CD4-positive, alpha-beta T cell treated with Interleukin-15 for 1 hour (primary cell): ENCODE measurements at regions not wholly inside any gene's neighbourhood (a gene's known extent, or its start where the extent isn't known, plus 50 kb on each side); places are given as distances from the start of the nearest gene placed in this dataset.
A peak's percentile ranks its signal among the peaks of the same experiment; 100 is the strongest.

ENCODE experiments used
- DNase-seq: peaks from one replicate; pipeline ENCODE4 v3.0.0-alpha.2; 2020

- DNase-seq: no peak
Observed at GRCh38 chr16:14360326-14361037, 269.6 kb downstream of the PARN start.

- DNase-seq: no peak
Observed at GRCh38 chr16:14358697-14359305, 271.3 kb downstream of the PARN start.

DNA sequence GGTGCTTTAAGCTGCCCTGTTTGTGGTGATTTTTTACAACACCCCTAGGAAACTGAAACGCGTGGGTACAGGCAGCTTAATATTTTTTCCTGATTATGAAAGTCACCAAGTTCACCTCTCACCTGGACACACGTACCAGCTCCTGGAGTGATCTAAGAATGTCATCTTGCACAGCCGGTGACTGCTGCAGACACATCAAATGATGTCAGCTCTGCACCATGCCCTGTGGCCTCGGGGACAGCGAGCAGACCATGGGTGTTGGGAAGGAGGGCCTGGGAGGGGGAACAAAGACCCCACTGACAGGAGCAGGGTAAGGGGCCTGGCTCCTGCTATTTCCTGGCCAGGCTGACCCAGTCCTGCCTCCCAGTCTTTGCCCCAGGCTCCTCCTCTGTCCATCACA, 272.7 kb downstream of the PARN start:
- no peak for DNase-seq

GRCh38 chr16:14356064-14356463, 274.0 kb downstream of the PARN start:
- no peak for DNase-seq

GRCh38 chr16:14354561-14355351, 275.3 kb downstream of the PARN start:
- peak; percentile 53 for DNase-seq

DNA sequence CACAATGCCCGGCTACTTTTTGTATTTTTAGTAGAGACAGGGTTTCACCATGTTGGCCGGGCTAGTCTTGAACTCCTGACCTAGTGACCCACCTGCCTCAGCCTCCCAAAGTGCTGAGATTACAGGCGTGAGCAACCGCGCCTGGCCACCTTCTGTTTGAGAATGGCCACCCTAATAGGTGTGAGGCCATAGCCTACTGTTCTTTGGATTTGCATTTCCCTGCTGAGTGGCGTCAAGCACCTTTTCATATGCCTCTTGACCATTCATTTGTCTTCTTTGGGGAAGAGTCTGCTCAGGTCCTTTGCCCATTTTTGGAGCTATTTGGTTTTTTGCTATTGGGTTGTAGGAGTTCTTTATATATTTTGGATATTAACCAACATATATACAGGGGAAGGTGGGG, 276.7 kb downstream of the PARN start:
- no peak for DNase-seq

- DNase-seq: no peak
Observed at GRCh38 chr16:14351647-14352046, 278.4 kb downstream of the PARN start.

GRCh38 chr16:14350626-14351025, 279.4 kb downstream of the PARN start:
- DNase-seq: no peak

DNA sequence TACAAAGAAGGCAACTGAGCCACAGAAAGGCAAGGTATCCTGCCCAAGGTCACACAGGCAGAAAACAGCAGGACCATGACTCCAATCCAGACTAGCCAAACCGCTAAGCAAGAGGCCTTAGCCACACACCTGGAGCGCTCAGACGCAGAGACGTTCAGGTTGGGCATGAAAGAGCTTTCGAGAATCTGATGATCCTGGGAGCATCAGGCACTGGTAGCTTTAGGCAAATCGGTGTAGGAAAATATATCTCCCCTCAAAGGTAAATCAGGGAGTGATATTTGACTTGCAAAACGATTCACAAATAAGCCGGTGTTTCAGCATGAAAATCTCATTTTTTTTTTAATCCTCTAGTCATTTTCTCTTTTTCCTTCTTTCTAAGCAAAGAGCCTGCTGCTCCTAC, 279.0 kb downstream of the MRTFB start:
- DNase-seq: no peak

DNA sequence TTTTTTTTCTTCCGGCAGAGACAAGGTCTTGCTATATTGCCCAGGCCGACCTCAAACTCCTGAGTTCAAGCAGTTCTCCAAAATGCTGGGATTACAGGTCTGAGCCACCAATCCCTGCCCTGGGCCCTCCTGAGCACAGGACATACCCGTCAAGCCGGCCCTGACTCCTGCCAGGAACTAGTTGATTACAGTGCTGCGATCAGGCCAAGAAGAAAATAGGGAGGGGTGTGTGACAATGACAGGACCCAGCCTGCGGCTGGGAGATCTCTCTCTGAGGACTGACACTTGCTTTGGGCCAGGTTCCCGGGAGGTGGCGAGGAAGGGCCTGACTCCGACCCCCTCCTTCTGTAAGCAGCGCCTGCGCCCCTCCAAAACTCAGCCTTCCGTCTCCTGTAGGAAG, 276.6 kb downstream of the MRTFB start:
- DNase-seq: no peak

- no peak for DNase-seq
Observed at GRCh38 chr16:14346278-14347142, 275.4 kb downstream of the MRTFB start.

DNA sequence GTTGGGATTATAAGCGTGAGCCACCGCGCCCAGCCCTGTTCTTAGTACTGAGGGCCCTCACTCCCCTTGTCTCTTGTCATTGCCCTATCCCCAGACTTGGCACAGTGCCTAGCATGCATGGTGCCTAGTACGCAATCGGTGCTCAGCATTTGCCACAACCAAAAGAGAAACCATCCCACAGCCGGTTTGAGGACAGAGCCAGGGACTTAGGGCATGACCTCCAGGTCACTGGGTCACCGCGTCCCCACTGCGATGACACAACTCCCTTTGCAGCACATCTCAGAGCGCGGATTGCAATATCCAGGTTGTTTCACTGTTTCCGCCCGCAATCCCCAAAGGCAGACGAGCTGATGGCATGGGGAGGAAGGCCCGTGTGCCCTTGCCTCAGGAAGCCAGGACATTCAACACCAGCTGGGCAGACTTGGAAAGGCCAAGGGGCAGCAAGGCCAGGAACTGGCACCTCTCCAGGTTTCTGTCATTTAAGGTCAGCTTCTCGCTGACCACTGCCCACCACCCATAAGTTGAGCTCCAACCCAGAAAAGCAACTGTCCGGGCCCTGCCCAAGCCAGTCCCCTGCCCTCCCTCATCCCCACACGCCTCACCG, 274.5 kb downstream of the MRTFB start:
- no peak for DNase-seq

- DNase-seq: no peak
Observed at GRCh38 chr16:14344945-14345344, 273.8 kb downstream of the MRTFB start.

DNA sequence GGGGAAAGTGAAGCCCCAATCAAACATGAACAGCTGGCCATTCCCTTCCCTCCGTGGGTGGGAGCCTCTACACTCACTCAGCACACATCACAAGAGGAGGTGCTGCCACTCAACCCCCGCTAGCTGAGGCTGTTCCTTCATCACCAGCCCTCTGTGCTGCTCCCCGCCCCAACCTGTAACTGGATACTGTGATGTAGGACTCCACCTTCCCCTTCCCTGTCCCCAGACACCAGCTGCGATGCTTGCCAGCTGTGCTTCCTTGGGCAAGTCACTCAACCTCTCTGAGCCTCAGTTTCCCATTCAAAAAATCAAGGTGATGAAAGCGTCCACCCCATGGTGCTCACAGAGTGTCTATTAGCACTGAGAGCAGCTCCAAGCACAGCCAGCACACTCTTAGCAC, 273.2 kb downstream of the MRTFB start:
- no peak for DNase-seq

- no peak for DNase-seq
Observed at GRCh38 chr16:14341324-14342225, 270.5 kb downstream of the MRTFB start.

DNA sequence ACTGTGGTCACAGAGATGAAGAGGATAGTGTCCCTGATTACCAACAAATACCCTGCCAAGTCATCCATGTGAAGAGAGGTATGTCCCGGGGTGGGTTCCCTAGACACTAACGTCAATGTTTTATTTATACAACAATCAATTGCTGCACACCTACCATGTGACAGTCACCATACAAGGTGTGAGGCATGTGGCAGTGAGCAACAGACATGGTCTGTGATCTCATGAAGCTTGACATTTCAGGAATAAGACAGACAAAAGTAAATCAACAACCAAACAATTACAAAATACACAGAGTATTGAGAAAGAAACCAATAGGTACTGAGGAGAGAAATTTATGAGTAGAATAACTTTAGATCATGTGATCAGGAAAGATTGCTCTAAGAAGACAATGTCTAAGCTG, 268.6 kb downstream of the MRTFB start:
- no peak for DNase-seq

DNA sequence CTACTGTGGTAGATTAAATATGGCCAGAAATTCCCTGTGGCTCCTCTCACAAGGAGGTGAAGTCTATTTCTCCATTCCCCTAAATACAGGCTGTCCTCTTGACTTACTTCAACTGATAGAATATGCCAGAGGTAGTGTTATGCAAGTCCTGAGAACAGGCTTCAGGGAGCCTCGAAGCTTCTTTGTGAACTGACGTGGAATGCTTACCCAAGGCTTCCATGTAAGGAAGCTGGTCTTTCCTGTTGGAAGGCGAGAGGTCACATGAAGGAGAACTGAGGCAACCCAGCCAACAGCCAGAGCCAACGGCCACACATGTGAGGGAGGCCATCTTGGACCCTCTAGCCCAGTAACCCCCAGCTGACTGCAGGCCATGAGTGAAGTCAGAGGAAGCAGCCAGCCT, 267.9 kb downstream of the MRTFB start:
- no peak for DNase-seq

- DNase-seq: no peak
Observed at GRCh38 chr16:14338236-14338635, 267.1 kb downstream of the MRTFB start.

DNA sequence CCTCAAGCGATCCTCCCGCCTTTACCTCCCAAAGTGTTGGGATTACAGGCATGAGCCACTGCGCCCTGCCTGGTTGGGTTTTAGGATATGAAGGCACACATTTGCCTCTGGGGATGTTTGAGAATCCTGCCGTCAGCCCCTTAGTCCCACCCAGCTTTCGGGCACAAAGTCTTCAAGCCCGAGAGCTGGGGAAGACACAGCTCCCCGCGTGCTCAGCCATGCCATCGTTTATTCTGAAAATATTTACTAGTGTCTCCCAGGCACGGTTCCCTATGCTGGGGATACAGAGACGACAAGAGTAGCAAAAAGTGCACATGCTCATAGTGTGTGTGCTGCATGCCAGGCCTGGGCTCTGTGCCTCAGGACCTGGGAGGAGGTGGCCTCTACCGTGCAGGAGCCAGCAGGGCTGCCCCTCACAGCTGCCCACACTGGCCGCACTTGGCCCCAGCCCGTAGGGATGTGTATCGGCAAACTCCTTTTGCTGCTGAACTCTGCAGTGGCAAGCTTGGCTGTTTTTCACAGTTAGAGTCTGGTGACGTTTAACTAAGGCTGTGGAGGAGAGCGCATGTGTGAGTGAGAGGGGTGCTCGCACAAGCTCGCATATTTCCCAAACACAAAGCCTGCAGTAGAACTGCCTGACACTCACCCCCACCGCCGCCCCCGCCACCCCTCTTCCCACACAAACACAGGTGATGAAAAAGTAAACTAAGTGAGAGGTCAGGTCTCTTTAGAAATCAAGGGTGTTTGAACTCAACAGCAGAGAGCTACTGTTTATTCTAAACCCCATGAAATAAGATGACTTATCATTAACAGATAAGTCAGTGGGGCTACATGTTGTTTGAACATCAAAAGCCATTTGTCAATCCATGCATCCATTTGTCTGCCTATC, 266.4 kb downstream of the MRTFB start:
- no peak for DNase-seq

GRCh38 chr16:14335297-14335696, 264.2 kb downstream of the MRTFB start:
- DNase-seq: no peak
